GM12892 (cell line): ENCODE measurements at regions not wholly inside any gene's neighbourhood (a gene's known extent, or its start where the extent isn't known, plus 50 kb on each side); places are given as distances from the start of the nearest gene placed in this dataset.

Source experiments
- DNase-seq: peaks from one replicate; pipeline ENCODE4 v3.0.0; 2011; ENCODE audit not compliant: insufficient read length
- FAIRE-seq: peaks from 2 replicates; lab custom pipeline; 2011; peaks lifted over from hg19 to GRCh38; lab: Jason Lieb, UNC
- POLR2A ChIP-seq: IDR thresholded peaks from 2 replicates; pipeline ENCODE4 v1.6.1; 2011; ENCODE audit warnings: low read depth, low read length, control low read depth
- POLR2AphosphoS5 ChIP-seq: IDR thresholded peaks from 2 replicates; pipeline ENCODE4 v1.6.1; 2011; ENCODE audit warnings: low read depth, low read length, control low read depth
- TAF1 ChIP-seq: IDR thresholded peaks from 2 replicates; pipeline ENCODE4 v1.6.1; 2011; ENCODE audit warnings: low read depth, mild to moderate bottlenecking, control low read depth, low read length, borderline replicate concordance

DNA sequence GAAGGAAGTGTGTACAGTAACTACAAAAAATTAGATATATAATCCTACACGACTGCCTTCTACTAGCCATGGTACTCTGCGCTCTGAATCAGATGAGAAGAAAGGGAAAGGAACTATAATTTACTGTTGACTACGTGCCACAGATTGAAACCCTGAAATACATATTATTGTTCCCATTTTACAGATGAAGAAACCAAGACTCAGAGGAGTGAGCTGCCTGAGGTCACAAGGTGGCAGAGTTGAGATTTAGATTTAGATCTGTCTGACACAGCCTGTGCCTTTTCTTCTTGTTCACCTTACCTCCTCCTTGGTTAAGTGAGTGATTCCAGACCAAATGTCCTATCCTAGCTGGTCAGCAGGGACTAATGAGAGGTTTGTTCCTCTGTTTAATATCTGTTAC, 61.6 kb upstream of the OR4E1 start:
- DNase-seq (no peak), FAIRE-seq (no peak)
- TF ChIP-seq POLR2A (no peak), POLR2AphosphoS5 (no peak), TAF1 (no peak)

- FAIRE-seq: no peak
- no peak for DNase-seq
- TF ChIP-seq POLR2A (no peak), TAF1 (no peak), POLR2AphosphoS5 (no peak)
Measured at GRCh38 chr14:21734457-21735074, 60.9 kb upstream of the OR4E1 start.

GRCh38 chr14:21729703-21730233, 56.1 kb upstream of the OR4E1 start:
- TF ChIP-seq POLR2AphosphoS5 (no peak), POLR2A (no peak), TAF1 (no peak)
- DNase-seq: no peak
- no peak for FAIRE-seq

- no peak for DNase-seq
- FAIRE-seq: no peak
- TF ChIP-seq POLR2AphosphoS5: no peak
- no peak for TF ChIP-seq TAF1
- no peak for TF ChIP-seq POLR2A
Measured at GRCh38 chr14:21725250-21725649, 51.6 kb upstream of the OR4E1 start.

- DNase-seq (no peak), FAIRE-seq (no peak)
- no peak for TF ChIP-seq POLR2A
- no peak for TF ChIP-seq TAF1
- no peak for TF ChIP-seq POLR2AphosphoS5
Measured at GRCh38 chr14:21724090-21724973, 50.7 kb upstream of the OR4E1 start.

- no peak for FAIRE-seq
- DNase-seq: no peak
- no peak for TF ChIP-seq TAF1
- TF ChIP-seq POLR2A: no peak
- TF ChIP-seq POLR2AphosphoS5: no peak
Measured at GRCh38 chr14:21723431-21724045, 49.9 kb upstream of the OR4E1 start.
